Neutrophil (primary cell): ENCODE measurements at regions not wholly inside any gene's neighbourhood (a gene's known extent, or its start where the extent isn't known, plus 50 kb on each side); places are given as distances from the start of the nearest gene placed in this dataset.

Source experiments
- H3K27ac ChIP-seq: fragments of 200-600 bp; sonication (generic); 2 replicates; pipeline ENCODE4 v1.5.1; 2016; ENCODE audit warnings: mild to moderate bottlenecking, moderate library complexity
- H3K27me3 ChIP-seq: fragments of 200-600 bp; sonication (generic); 2 replicates; pipeline ENCODE4 v1.6.0; 2016; ENCODE audit warnings: mild to moderate bottlenecking
- H3K36me3 ChIP-seq: fragments of 200-600 bp; sonication (generic); 2 replicates; pipeline ENCODE4 v1.5.1; 2017
- H3K4me1 ChIP-seq, 2 experiments: fragments of 200-600 bp in 1 of 2; sonication (generic) in 1 of 2; 1 replicate in 1 of 2; 2 replicates in 1 of 2; pipeline versions ENCODE4 v1.5.1 to v1.6.1; 2013 to 2016; ENCODE audit warnings: low read depth in 1 of 2, low read length in 1 of 2, mild to moderate bottlenecking in 1 of 2, moderate library complexity in 1 of 2; ENCODE audit not compliant: control insufficient read depth in 1 of 2, insufficient read depth in 1 of 2
- H3K4me3 ChIP-seq, 2 experiments: fragments of 200-600 bp in 1 of 2; sonication (generic) in 1 of 2; 1 replicate in 1 of 2; 2 replicates in 1 of 2; pipeline ENCODE4 v1.5.1; 2013 to 2016; ENCODE audit warnings: low read depth in 1 of 2, low read length in 1 of 2, mild to moderate bottlenecking in 1 of 2, moderate library complexity in 1 of 2
- H3K9me3 ChIP-seq: fragments of 200-600 bp; sonication (generic); 2 replicates; pipeline ENCODE4 v1.5.1; 2016
- CTCF ChIP-seq: fragments of 200-600 bp; sonication (generic); IDR thresholded peaks from 2 replicates; pipeline ENCODE4 v1.5.1; 2016; ENCODE audit warnings: antibody characterized with exemption

- no peaks in the 10 kb centered on the region for H3K36me3 ChIP-seq
- no peak overlapping the region for H3K4me3 ChIP-seq
- peaks cover 11% of the 10 kb centered on the region in 2 experiments for H3K4me1 ChIP-seq
- H3K27me3 ChIP-seq: peaks cover 20% of the 10 kb centered on the region
- no peak for TF ChIP-seq CTCF
- no peaks in the 10 kb centered on the region for H3K9me3 ChIP-seq
- no peak overlapping the region for H3K27ac ChIP-seq
Measured at GRCh38 chr1:114342376-114342775, 168.6 kb downstream of the TRIM33 start.

- H3K27me3 ChIP-seq: peaks cover 20% of the 10 kb centered on the region
- H3K27ac ChIP-seq: no peak overlapping the region
Measured at GRCh38 chr1:114341856-114342255, 169.1 kb downstream of the TRIM33 start.

GRCh38 chr1:114341299-114341698, 169.7 kb downstream of the TRIM33 start:
- TF ChIP-seq CTCF: no peak
- Histone ChIP-seq H3K27me3 (peaks cover 20% of the 10 kb centered on the region), H3K4me1 (peaks cover 6% of the 10 kb centered on the region in 2 experiments), H3K36me3 (no peaks in the 10 kb centered on the region), H3K27ac (no peak overlapping the region), H3K4me3 (no peak overlapping the region), H3K9me3 (no peaks in the 10 kb centered on the region)

More at GRCh38 chr1:114341856-114342255, 169.1 kb downstream of the TRIM33 start:
- peaks cover 11% of the 10 kb centered on the region in 2 experiments for H3K4me1 ChIP-seq
- H3K9me3 ChIP-seq: no peaks in the 10 kb centered on the region
- TF ChIP-seq CTCF: no peak
- H3K36me3 ChIP-seq: no peaks in the 10 kb centered on the region
- no peak overlapping the region for H3K4me3 ChIP-seq

- no peak for TF ChIP-seq CTCF
- Histone ChIP-seq H3K27me3 (peaks cover 17% of the 10 kb centered on the region), H3K4me3 (no peak overlapping the region), H3K36me3 (no peaks in the 10 kb centered on the region), H3K4me1 (peaks cover 2% of the 10 kb centered on the region in 2 experiments), H3K27ac (no peak overlapping the region), H3K9me3 (no peaks in the 10 kb centered on the region)
Measured at GRCh38 chr1:114340892-114341291, 170.1 kb downstream of the TRIM33 start.

GRCh38 chr1:114339379-114339778, 171.6 kb downstream of the TRIM33 start:
- H3K9me3 ChIP-seq: no peaks in the 10 kb centered on the region
- no peaks in the 10 kb centered on the region for H3K36me3 ChIP-seq
- H3K27ac ChIP-seq: no peak overlapping the region
- peaks cover 15% of the 10 kb centered on the region for H3K27me3 ChIP-seq
- H3K4me1 ChIP-seq: no peaks in the 10 kb centered on the region
- no peak overlapping the region for H3K4me3 ChIP-seq
- TF ChIP-seq CTCF: no peak
